ENCODE measurements at regions not wholly inside any gene's neighbourhood (a gene's known extent, or its start where the extent isn't known, plus 50 kb on each side); places are given as distances from the start of the nearest gene placed in this dataset.

DNA sequence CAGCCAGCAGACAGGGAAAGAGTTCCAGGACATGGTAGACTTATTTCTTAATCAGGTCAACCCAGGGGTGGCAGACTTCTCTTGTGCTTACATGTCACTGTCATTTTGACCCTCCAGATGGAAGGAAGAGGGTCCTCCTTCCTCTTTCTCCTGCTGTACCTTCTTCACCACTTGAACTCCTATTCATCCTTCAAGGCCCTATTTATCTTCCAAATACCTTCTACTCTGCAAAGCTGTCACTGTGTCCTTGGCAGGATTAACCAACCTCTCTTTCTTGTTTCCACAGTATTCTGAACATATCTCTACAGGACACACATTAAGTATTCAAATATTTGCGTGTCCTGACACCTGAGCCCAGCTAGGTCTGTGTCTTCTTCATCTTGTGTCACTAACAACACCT lies 163.1 kb downstream of the DICER1 start:
- DNase-seq: no peak

- no peak for DNase-seq
These were observed 165.3 kb downstream of the DICER1 start for GRCh38 chr14:94992046-94992445.

DNA sequence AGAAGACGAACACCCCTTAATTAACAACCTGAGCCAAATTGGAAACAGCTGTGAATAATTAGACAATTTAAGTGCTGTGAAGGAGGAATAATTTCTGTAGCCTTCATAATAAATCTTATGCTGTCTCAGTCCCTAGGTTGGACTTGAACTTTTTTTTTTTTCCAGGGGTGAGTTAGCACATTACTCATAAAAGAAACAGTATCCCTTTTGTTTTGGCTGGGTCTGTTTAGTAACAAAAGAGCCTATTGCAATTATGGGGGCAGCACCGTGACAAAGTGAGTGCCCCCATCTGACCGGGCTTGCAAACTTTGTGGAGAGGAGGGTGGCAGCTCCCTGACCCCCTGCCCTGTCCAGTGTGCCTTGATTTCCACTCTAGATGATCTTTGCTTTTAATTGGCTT lies 167.4 kb downstream of the DICER1 start:
- DNase-seq: no peak

DNA sequence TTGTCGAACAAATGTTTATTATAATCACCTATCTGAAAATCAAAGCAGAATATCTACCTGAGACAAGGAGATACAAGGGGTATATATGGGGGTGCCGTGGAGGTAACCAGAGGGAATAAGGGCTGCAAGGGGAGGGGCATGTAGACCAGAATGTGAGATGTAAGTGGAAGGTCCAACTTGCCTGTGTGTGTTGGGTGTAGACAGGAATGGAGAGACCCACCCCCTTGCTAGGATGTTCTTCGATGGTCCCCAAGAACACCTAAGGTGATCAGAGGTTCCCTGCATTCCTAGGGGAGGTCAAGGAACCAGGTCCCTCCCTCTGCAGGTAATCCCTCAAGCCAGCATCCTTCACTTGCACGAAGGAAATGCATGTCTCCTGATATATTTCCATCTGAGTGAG lies 167.9 kb downstream of the DICER1 start:
- DNase-seq: no peak

- DNase-seq: no peak
These were observed 169.9 kb downstream of the DICER1 start for GRCh38 chr14:94987409-94987808.

GRCh38 chr14:94979891-94980290 lies 177.4 kb downstream of the DICER1 start:
- DNase-seq: no peak

GRCh38 chr14:94977016-94977415 lies 180.3 kb downstream of the DICER1 start:
- DNase-seq: no peak

DNA sequence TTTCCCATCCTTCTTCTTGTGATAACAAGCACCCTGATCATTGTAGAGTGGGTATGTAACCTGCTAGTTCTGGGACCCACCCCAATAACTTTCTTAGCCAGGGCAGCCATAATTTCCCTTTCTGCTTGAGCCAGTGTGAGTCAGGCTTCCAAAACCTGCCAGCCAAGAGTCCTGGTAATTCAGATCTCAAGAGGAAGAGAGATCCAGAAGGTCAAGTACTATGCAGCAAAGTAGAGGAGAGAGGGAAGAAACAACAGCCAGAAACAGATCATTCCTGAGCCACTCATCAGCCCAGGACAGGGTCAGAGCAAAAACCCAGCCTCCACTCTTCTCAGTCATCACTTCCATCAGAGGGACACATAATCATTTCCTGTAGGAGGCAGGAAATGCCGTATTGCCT lies 182.0 kb downstream of the DICER1 start:
- no peak for DNase-seq

DNA sequence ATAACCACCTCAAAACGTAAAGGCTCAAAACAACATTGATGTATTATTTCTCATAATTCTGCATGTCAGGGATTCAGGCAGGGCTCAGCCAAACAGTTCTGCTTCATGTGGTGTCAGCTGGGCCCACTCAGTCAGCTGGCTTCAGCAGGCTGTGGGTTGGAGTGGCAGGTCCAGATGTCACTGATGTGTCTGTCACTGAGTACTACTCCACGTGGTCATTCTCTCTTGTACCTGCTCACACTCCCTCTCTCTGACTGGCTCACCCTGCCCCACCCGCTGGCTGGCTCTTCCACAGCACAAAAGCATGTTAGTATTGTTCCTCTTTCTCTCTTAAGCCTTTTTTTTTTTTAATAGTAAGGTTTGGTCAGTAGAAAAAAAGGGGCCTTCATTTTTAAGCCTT lies 182.4 kb downstream of the DICER1 start:
- no peak for DNase-seq

- no peak for DNase-seq
These were observed 182.9 kb downstream of the DICER1 start for GRCh38 chr14:94974422-94974821.

GRCh38 chr14:94971750-94972149 lies 185.6 kb downstream of the DICER1 start:
- no peak for DNase-seq

- DNase-seq: no peak
These were observed 186.2 kb downstream of the DICER1 start for GRCh38 chr14:94970941-94971730.

DNA sequence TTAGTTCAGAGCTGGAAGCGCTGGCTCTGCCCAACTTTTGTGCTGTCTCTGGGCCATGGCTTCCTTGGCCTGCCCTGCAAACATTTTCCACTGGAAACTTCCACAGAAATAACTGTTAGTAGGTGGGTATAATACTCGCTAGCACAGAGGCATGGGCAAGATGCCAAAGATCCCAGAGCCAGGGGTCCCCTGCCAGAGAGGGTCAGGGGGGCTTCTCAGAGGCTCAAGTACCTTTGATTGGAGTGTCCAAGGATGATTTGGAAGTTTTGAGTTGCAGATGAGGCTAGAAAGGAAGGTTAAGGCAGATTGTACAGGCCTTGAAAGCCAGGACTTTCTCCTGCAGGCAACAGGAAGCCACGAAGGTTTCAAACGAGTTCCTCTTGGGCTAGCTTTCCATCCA lies 187.6 kb downstream of the DICER1 start:
- DNase-seq: no peak

DNA sequence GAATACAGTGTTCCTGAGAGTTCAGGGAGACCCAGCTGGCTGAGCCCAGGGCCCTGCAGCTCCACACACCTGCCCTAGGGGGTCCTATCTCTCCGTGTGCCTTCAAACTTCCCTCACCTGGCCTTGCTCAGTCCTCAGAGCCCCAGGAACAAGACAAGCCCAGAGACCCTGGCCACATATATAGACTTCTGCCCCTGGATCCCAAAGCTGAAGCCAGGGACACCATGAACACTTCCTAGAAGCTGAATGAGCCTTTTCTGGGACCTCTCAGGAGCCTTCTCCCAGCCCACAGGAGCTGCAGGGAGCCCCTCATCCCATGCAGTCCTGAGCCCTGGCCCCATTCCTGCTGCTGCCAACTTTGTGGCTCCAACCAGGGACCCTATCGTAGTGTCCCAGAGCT lies 190.5 kb downstream of the DICER1 start:
- DNase-seq: no peak

- no peak for DNase-seq
These were observed 191.0 kb downstream of the DICER1 start for GRCh38 chr14:94966344-94966743.

- DNase-seq: no peak
These were observed 191.6 kb downstream of the DICER1 start for GRCh38 chr14:94965551-94966313.

DNA sequence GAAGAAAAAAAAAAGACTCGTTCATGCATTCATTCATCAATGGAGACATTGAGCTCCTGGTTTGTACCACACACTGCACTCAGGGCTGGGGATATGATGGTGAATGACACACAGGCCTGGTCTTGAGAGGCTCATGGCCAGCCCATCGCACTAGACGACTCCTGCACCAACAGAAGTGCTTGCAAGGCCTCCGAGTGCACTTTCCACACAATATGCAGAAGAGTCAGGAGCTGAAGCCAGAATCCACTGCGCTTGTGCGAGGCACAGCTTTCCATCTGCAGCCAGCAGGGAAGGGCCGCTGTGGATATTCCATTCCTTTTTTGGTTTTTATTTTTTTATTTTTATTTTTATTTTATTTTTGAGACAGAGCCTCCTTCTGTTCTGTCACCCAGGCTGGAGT lies 192.4 kb downstream of the DICER1 start:
- DNase-seq: no peak

DNA sequence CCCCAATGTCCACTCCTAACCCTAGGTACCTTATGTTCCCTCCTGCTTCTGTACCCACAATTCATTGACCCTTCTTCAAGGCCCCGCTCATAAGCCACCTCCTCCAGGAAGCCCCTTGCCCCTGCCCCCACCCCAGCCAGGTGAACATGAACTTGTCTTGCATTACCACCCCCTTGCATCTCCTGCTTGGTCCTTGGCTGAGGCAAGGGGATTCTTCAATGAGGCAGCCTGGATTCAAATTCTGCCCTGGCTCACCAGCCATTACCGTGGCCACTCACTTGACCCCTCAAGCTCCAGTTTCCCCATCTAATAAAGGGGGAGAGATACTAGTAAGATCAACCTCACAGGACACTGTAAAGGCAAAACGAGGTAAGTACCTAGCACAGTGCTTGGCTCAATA lies 193.1 kb downstream of the DICER1 start:
- no peak for DNase-seq

- no peak for DNase-seq
These were observed 193.1 kb upstream of the GSC start for GRCh38 chr14:94963051-94963450.

DNA sequence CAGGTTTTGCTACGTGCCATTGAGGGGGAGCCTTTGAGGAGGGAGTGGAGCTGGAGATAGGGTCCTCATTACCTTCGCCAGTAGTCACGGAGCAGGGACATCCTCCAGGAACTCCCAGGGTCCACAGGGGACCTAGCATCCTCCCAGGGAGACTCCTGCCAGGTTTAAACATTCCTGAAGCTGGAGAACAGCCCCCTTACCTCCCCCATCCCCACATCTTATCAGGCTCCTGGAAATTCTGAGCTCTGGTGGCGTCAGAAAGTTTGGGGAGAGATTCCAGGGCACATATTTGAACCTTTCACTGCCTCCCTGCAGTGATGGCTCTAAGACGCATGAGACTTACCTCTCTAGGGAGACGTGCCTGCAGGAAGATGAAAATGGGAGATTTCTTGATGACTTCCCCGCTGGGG lies 192.3 kb upstream of the GSC start:
- DNase-seq: no peak

DNA sequence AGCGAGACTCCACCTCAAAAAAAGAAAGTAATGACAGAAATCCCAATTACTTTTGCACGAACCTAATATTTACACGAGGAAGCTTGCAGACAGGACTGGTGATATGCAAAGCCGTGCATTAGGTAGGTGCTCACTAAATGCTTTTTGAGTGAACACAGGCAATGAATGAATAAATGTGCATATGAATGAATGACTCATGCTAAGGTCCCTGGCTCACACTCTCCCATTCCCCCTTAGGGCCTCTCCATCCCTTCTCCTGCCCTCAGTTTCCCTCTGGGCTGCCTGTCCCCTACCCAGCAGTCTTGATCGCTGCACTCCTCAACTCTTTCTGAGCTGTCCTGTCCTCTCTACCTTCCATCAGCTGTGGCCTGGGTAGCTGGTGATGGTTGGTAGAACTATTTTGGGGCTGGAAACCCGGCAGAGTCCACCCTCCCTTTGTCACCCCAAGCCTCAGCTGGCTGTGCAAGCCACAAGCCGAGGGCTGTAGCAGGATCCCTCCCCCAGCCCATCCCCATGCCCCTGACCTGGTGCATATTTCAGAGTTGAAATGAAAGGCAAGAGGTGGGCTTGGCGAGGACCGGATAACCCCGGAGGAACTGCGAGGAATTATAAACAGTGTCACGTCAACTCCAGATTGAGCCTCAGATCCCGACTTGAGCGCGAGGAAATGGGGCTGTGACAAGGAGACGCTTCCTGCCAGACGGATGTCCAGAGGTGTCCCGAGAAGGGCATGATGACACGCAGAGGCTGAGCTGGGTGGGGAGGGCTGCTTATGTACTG lies 191.7 kb upstream of the GSC start:
- no peak for DNase-seq

DNA sequence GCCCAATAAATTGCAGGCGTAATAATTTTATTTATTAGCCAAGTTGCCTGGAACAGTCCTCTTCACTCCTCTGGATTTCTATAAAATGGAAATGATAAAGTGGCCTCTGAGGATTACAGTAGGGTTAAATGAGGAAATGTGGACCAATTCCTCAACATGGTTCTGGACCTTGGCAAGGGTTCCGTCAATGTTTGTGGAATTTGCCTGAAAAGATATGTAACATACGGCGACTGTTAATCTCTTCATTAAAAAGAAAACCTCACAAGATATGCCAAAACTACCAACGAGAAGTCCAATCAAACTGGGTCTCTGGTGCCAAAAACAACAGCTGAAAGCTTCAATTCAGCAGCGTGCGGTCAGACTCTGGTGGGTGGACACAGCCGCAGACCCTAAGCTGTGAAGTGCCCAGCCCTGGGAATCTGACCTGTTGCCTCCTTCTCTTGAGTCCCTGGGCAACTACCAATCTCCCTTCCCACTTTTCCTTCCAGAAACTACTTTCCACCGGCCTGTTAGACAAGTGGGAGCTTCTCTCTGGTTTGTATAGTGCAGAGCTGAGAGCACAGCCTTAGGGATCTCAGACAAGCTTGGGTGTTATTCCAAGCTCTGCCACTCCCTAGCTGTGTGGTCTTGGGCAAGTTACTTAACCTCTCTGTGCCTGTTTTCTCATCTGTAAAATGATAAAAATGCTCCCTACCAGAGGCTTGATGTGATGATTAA lies 190.5 kb upstream of the GSC start:
- no peak for DNase-seq

Measured in suppressor macrophage (primary cell).